HS-5 (cell line): ENCODE measurements at regions not wholly inside any gene's neighbourhood (a gene's known extent, or its start where the extent isn't known, plus 50 kb on each side); places are given as distances from the start of the nearest gene placed in this dataset.

Source experiments
- DNase-seq: peaks from one replicate; pipeline ENCODE4 v3.0.0-alpha.2; 2012; ENCODE audit warnings: low read depth

DNA sequence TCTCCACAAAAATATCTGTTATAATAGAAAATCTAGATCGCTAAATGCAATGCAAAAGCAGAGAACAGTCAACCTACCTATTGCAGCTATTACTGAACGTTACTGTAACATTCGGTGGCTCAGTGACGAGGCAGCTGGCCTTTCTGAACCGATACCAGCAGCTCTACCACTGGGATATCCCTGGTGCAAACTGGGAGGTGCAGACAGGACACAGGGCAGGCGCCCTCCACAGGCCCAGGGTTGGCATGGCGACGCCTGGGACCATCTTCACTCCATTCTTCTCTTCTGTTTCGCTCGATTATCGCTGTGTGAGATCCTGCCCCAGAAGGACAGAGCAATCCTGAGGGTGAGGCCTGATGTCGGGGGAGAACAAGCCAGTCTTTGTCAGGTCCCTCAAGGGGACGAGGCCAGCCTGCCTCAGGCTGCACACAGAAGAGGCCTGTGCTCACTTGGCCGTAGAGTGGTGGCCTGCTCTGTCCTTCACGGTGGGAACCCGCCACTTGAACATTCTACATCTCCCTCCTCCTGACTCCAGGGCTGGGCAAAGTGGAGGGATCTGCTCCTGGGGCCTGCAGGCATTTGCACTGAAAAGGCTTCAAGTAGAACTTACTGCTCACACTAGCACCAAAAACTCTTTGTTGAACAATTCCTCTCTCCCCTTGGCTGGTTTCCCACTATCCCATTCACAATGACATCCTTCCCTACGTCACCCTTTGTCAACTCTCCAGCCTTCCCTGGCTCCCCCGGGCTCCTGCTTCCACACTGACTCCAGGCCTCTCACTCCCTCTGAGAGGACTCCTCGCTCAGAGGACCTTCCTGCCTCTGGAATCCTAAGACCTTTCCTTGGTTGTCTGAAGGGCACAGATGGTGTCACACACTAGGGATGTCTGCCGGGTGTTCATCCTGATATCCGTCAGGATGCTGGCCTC lies 49.7 kb downstream of the CYRIA start:
- no peak for DNase-seq

DNA sequence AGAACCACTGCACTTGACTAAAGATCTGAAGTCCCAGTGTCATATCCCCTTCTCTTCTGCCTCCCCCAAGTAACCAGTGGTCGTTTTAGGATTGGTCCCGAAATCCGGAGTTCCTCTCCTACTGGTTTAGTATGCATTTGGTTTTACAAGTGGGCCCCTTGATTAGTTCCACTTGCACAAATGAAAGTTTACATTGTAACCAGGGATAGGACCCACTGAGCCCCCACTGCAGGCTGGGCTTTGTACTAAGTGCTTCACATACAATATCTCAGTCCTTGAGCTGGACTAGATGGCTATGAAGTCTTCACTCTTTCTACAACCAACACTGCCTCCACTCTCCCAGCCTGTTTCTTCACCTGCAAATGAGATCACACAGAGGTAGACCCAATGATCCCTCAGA lies 50.4 kb downstream of the CYRIA start:
- DNase-seq = no peak

DNA sequence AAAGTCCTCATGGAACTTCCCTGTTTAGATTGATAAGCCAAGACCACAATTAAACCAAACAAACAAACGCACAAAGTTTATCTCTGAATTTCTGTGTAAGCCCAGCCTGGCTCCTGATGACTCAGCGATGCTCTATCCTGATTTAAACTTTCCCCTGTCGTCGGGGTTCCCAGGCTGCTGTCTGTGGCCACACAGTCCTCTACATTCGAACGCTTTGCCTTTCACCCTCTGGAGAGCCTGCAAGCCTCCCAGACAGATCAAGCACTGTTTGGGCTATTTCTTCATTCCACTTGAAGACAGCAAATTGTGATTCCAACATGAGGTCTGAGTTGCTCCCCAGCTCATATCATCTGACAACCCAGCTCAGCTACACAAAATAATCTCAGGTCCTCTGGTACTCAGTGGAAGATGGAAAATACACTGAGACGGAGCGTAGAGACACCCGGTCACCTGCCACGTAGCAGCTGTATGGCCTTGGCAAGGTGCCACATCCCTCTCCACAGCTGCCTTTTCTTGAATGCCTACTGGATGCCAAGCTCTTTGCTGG lies 51.2 kb downstream of the CYRIA start:
- no peak for DNase-seq

DNA sequence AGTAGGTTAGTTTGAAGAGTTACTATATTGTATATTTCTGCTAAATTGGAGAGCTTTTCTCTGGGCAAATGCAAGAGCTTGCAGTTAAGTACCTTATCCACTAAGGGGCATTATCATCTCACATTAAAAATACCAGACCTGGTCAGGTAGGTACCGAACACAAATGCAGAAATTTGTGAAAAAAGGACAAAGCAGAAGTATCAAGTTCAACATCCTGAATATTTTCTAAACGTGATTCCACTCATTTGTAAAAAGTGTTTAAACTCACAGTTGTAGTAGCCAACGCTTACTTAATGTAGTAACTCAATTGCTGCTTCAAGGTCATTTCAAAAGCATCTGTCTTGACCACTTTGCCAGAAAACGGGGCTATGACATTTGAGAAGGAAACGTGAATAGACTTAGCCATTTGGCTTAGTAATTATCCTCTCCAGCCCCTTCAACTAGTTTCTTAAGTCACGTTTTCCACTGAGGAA lies 52.1 kb downstream of the CYRIA start:
- no peak for DNase-seq

DNA sequence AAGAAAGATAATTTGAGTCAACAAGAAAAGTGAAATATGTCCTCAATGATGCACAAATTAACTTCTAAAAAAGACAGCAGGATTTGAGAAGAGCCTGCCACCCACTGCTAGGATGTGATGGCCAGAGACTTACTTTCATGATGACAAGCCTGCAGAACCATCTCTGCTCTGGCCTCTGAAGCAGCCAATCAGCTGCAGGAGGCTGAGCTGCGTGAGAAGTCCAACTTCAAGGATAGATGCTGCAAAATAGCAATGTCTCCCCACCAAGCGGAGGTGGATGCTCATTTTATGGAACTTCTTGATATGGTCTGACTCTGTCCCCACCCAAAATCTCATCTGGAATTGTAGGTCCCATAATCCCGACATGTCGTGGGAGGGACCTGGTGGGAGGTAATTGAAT lies 53.1 kb downstream of the CYRIA start:
- DNase-seq = no peak

DNA sequence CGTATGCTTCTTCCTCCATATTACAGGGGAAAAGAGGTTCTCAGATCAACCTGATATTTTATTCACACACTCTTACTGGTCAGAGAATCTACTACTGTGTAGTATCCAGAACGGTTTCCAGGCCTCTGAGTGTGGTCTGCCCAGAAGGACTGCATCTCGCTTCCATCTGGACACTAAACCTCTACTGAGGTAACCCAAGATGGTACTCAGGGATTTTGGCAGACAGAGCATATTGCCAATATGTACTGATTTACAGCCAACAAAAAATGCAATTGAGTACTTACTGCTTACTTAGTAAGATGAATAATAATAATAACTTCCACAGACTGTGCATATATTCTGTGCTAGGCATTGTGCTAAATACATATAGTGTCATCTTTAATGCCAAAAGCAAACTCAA lies 55.8 kb downstream of the CYRIA start:
- DNase-seq = no peak

DNA sequence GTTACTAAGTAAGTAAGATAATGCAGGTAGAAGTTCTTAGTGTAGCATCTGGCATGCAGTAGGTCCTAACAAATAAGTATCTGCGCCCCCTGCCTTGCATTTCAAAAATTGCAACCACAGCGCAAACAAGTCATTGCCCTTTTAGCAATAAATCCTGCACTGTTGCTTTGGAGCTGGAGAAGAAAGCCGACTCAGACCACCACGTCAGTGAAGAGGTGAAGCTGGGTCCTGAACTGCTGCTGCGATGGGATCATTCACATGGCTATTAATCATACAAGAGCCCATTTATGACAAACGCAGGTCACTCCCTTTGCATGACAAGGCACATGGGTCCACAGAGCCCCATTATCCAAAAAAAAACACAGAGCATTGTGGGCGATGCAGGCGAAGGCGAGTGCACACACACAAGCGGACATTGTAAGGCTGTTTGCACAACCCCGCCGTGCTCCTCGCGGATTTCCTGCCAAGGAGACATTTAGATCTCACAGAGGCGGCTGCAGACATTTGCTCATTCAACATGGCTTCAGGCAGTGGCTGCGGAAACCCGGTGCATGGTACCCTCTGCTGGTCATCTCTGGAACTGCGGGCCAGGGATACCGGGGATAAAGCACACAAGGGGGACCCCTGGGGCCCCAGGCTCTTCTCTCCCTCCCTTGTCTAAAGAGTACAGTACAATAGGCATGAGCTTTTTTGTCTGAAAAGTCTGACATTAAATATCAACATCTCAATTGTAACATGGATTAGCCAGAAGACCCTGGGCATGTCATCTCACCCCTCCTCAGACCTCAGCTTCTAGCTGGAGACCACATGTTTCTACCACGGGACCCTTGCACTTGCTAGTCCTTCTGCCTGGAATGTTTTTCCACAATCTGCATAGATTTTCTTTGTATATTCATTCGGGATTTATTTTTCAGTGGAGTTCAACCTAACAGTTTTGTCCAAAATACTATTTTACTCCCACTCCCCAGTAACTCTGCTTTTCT lies 56.7 kb downstream of the CYRIA start:
- DNase-seq = peak; percentile 34

DNA sequence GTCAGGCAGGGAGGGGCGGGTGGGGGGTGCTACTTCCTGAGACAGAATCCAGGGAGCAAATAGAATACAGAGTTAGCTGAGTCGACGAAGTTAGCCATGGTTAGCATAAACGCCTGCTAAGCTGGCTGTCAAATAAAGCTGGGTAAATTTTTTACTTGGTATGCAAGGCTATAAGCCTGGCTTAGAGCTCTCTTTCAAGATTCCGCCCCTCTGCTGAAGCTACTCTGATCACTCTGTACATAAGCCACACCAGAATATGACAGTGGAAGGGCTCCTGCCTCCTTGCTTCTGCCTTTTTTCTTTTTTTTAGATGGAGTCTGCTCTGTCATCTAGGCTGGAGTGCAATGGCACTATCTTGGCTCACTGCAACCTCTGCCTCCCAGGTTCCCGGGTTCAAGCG lies 58.3 kb downstream of the CYRIA start:
- no peak for DNase-seq

DNA sequence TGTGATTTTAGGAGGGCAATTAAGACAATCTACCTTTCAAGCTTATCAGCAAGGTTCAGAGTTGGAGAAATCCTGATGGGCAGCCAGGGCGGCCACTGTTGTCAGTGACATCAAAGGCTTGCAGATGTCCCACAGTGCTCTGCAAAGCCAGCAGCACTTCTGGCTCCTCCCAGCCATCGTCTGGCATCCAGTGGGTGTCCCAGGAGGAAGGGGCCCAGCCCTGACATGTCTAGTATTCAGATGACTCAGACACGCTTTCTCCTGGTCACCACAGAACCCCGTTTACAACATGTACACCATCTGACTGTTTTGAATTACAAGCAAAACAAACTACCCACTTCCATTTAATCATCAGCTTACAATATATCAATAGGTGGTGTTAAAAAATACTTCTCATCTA lies 61.4 kb downstream of the CYRIA start:
- no peak for DNase-seq

DNA sequence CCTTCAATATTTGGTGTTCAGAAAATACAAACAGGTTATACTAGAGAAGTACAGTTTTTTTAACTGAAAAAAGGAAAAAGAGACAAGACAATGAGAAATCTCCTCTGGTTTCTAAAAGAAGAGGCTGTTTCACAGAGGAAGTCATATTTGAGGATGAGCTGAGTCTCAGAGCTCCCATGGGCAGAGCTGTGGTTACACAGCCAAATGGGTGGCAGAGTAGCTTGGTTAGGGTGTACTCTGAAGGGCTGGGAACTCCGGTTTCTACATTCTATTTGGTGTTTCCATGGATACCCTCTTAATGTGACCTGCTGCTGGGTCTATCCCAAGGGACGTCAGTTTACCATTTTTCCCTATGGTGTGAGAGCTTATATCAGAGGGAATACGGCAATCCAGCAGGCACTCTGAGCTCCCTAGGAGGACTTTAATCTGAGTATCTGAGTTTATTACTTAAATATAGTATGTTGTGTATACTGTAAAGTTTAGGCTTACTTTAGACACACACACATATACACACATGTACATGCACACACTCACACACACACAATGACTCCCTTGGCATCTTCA lies 74.2 kb downstream of the CYRIA start:
- DNase-seq = no peak

DNA sequence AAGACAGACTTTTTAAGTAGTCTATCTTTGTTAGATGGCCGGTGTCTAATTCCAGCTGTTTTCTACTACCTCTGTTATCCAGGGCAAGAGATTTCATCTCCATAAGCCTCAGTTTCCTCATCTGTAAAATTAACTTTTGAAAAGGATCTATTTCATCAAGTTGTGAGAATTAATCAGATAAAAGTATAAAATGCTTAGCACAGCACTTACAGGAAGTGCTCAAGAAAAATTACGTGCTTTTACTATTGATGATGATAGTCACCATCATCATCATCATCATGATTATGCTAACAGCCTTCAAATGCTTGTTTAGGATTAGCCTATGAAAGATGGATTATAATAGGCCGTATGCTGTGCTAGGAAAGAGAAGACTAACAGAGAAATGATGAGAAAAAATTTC lies 76.2 kb downstream of the CYRIA start:
- DNase-seq = no peak

DNA sequence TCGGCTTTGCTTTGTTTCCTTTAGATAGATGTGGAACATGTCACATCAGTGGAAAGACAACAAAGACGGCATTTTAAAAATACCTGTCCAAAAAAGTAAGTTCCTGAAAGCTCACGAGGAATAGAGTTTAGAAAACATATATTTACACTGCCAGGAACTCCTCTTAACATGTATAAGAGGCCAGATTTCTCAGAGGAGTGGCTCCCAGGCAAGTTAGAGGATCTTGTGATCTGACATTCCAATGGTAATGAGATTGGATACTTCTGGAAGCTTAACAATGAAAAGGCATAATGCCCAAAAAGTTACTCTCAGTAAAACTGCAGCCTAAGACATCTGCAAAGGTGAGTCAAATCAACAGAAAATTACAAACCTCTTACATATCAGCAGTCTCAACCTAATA lies 77.1 kb downstream of the CYRIA start:
- no peak for DNase-seq

DNA sequence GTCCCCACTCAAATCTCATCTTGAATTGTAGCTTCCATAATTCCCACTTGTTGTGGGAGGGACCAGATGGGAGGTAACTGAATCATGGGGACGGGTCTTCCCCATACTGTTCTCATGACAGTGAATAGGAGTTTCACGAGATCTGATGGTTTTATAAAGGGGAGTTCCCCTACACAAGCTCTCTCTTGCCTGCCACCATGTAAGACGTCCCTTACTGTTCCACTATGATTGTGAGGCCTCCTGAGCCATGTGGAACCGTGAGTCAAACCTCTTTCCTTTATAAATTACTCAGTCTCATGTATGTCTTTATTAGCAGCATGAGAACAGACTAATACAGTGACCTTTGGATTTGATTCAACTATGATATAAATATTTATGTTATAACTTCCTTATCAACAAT lies 78.0 kb downstream of the CYRIA start:
- DNase-seq = no peak

DNA sequence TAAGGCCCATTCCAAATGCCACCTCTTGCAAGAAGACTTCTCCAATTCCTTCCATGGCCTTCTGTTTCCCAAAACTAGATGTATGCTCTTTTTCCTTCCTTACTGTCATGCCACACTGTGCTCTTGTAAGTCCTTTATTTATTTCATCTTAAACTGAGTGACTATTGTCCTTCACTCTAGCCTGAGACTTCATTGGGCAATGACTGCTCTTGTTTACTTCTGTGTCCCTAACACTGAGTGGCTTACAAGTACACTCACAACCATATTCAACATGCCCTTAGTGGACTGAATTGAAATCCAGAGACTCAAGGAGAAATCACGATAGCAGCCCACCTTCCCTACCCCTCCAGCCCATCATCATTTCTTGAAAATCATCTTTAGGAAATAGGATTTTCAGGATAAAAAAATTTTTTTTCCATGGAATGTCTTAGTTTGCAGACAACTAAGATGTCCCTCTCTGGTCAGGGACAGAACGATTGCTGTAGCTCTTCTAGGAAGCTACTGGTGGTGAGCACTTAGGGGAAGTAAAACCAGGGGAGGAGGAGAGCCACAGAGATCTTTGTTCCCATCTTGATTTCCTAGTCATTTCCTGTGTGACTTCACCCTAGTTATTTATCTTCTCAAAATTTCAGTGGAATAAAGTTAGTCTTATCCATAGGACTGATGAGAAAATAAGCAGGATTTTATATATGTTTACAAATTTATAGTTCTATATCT lies 80.7 kb downstream of the CYRIA start:
- no peak for DNase-seq

DNA sequence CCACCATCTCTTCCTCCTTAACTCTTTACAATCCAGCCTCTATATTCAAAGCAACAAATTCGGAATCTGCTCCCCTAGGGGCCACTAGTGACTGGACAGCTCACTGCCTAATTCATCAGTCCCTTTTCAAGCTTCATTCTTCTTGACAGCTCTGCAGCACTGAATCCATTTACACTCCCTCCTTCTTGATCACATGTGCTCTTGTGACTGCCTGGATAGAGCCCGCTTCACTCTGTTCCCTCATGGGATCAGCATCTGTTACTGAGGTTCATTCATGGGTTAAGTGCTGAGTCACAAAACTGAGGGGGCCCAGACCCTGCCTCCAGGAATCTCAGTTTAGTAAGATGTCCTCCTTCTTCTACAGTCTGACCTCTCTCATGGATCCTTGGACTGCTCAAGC lies 81.5 kb downstream of the CYRIA start:
- DNase-seq = no peak

DNA sequence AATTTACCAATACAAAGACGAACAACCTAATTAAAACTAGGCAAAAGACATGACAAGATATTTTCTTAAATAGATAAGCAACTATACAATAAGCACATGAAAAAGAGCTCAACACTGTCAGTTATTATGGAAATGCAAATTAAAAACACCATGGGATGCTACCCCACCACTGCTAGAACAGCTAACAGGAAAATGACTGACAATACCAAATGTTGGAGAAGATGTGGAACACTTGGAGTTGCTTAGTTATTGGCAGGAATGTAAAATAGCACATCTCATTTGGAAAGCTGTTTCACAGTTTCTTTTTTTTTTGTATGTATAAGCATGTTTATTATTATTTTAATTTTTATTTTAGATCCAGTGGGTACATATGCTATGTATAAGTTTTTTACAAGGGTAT lies 84.4 kb downstream of the CYRIA start:
- DNase-seq = no peak

DNA sequence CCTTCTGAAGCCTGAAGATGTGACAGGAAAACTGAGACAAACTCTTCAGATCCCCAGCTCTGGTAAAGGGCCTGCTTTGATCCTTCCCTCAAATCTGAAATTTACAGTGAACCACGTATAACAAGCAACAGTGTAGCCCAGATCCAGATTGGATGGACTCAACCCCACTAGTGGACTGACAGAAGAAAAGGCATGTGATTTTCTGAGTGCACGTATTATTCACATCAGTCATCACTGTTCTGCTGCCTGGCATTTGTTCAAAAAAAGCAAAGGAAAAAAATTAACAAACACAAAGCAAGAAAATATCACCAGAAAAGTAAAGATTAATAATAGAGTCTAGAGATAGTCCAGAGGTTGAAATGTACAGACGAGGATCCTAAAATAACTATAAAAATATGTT lies 87.6 kb downstream of the CYRIA start:
- no peak for DNase-seq

DNA sequence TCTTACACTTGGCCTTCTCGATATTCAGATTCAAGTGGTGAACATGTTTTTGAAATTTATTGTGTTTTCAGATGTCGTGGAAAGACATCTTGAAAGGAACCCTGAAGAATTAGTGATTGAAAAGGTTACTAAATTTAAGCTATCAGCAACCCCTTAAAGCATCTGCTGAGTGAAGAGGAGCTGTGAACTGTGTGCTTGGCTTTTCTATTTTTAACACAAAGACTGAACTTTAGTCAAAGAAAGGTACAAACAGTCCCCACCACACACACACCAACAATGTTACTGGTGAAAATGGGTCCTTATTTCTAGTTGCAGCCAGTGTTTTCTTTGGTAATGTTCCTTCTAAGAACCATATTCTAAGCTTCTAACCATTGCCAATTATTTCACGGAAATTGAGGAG lies 95.1 kb downstream of the CYRIA start:
- DNase-seq = no peak

DNA sequence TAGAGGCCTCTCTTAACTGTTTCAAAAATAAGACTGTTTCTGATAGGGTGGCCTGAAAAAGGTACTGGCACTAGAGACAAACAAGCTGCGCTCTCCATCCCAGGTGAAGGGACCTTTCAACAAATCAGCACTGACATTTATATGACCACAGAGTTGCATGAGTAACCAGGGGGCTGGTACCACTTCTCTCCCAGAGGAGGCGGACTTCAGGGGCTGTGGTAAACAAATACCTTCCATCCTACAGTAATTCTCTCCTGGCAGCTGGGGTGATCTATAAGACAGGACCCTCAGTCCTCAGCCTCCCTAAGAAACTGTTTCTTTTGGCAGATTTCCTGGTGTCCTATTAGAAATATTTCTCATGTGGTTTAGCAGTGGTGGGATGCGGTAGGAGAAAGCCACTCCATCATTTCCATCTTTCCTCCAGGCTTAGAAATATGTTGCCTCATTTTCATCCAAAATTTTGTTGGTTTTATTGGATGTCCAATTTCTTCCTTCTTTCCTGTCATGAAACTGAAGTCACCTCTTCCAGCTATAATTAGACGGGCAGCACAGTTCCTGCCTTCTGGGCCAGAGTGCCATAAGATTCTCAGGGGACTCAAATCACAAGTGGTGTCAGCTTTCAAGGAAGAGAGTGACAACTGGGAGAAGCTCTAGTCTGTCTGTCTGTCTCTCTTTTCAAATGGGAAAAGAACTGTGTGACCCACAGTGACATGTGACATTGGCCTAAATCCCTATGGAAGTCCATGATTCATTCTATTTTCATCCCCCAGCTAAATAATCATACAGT lies 96.4 kb downstream of the CYRIA start:
- DNase-seq = no peak

DNA sequence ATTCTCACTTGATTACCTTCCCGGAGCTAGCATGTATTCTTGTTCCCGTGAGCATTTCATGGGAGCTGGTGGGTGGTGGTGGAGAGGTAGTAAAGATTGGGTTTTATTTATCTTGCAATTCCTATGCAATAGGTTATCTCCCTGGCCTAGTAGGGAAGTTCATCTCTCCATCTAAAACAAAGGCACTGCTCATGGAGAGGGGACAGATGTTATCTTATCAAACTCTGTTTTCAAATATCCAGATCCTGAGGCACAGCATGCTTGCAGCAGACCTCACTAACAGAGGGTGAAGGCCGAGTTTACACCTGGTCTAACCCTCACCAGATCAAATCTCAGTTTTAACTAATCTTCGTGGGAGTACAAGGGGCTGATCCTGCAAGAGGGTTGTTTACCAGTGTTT lies 98.9 kb downstream of the CYRIA start:
- no peak for DNase-seq

DNA sequence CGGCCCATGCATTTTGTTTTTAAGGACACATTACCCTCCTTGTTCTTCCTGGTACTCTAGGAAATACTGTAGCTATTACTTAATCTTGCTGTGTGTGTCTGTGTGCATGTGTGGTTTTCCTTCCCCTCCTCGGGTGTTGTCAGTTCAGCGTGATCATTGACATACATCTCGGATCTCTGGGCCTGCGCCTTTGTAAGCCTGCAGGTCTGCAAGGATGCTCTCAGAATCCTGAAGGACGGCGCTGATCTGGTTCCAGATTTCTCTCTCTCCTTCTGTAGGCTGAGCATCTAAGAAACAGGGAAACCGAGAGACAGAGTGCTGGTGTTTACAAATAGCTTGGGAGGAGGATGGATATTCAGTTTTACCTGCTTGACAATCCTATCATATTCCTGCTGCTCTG lies 100.2 kb downstream of the CYRIA start:
- no peak for DNase-seq
